Endothelial cell of umbilical vein (primary cell): ENCODE measurements at regions not wholly inside any gene's neighbourhood (a gene's known extent, or its start where the extent isn't known, plus 50 kb on each side); places are given as distances from the start of the nearest gene placed in this dataset.

Experiments used
- CTCF ChIP-seq, 2 donors: IDR thresholded peaks; 1 replicate in 1 of 2; 2 replicates in 1 of 2; pipeline ENCODE4 v1.5.1; 2011; ENCODE audit warnings: low read length in 2 of 2, mild to moderate bottlenecking in 2 of 2, moderate library complexity in 2 of 2, control low read depth in 1 of 2, inconsistent platforms in 1 of 2, low read depth in 1 of 2; ENCODE audit not compliant: insufficient read depth in 1 of 2; ENCODE audit errors: extremely low read depth in 1 of 2
- EZH2 ChIP-seq: IDR thresholded peaks from 2 replicates; pipeline ENCODE4 v1.6.1; 2012; ENCODE audit warnings: borderline replicate concordance, low read depth, mild to moderate bottlenecking, moderate library complexity, low read length, inconsistent platforms; ENCODE audit not compliant: severe bottlenecking
- MAX ChIP-seq: IDR thresholded peaks from 2 replicates; pipeline ENCODE4 v1.6.1; 2011; ENCODE audit not compliant: insufficient read depth, insufficient read length
- POLR2A ChIP-seq: IDR thresholded peaks from 2 replicates; pipeline ENCODE4 v1.6.1; 2012; ENCODE audit warnings: low read depth, mild to moderate bottlenecking, control low read depth, low read length

- TF ChIP-seq CTCF (IDR thresholded peaks at IDR 0.05; ENCODE audit: extremely low read depth in 1 of 2, insufficient read depth in 1 of 2, low read depth in 1 of 2, low read length in 2 of 2) (no peak), POLR2A (no peak), MAX (no peak), EZH2 (no peak)
These were observed 239.5 kb upstream of the SALL3 start for GRCh38 chr18:78739882-78740677.
